HFF-Myc (cell line): ENCODE measurements at regions not wholly inside any gene's neighbourhood (a gene's known extent, or its start where the extent isn't known, plus 50 kb on each side); places are given as distances from the start of the nearest gene placed in this dataset.
A peak's percentile ranks its signal among the peaks of the same experiment; 100 is the strongest.
"Not testable (repeated sequence)": the region's sequence is repeated elsewhere in the genome, so short reads cannot be mapped to it uniquely, and the experiment has no call there.

ENCODE experiments used
- DNase-seq: peaks from one replicate; pipeline ENCODE4 v3.0.0-alpha.2; 2011; ENCODE audit warnings: low read depth; ENCODE audit errors: extremely low read depth
- H3K4me3 ChIP-seq: replicated peaks from 2 replicates; pipeline ENCODE4 v1.5.1; 2011; ENCODE audit warnings: low read depth, mild to moderate bottlenecking, control low read depth, low read length
- TF ChIP-seq, protein P1 (sequence below): IDR thresholded peaks from 2 replicates; pipeline ENCODE4 v1.5.1; 2012; ENCODE audit warnings: mild to moderate bottlenecking, low read depth, low read length, control low read depth; ENCODE audit errors: missing control alignments

DNA sequence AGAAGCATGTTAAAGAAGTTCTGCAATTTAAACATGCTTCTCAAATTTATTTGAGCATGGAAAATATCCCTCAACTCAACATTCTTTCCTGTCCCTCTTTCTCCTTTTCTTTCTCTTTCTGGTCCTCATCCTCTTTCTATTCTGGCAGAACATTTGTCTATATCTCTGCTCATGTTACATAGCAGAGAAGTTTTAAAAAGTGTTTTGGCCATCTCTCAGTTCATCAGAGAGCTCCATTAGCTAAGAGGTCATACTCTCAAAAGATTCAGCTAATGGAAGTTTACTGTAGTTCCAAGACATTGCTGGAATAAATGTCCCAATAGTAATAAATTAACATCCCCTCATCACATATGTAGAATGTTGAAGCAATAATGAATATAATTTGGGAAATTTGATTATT is 53.5 kb downstream of the XCL2 start:
- H3K4me3 ChIP-seq, result no peak overlapping the region
- TF ChIP-seq, protein P1, sequence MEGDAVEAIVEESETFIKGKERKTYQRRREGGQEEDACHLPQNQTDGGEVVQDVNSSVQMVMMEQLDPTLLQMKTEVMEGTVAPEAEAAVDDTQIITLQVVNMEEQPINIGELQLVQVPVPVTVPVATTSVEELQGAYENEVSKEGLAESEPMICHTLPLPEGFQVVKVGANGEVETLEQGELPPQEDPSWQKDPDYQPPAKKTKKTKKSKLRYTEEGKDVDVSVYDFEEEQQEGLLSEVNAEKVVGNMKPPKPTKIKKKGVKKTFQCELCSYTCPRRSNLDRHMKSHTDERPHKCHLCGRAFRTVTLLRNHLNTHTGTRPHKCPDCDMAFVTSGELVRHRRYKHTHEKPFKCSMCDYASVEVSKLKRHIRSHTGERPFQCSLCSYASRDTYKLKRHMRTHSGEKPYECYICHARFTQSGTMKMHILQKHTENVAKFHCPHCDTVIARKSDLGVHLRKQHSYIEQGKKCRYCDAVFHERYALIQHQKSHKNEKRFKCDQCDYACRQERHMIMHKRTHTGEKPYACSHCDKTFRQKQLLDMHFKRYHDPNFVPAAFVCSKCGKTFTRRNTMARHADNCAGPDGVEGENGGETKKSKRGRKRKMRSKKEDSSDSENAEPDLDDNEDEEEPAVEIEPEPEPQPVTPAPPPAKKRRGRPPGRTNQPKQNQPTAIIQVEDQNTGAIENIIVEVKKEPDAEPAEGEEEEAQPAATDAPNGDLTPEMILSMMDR, result no peak
- DNase-seq, result no peak

DNA sequence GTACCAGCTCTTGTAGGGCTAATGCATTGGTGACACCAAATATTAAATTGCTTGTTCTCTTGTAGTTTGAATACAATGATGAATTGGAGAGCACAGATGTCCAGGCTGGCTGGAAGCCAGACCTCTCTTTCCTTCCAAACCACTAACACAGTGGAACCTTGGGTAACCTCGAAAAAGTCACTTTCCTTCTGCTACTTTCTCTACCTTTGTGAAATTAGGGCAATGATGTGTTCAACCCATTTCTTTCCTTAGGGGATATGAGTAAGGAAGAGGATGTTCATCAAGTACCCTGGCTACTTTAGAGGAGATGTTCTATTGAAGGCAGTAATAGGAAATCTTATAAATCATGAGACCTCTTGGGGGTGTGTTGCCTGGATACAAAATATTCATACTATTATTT is 55.7 kb downstream of the XCL2 start:
- no peak overlapping the region for H3K4me3 ChIP-seq
- TF ChIP-seq, protein P1, result no peak
- peak; percentile 32 for DNase-seq

DNA sequence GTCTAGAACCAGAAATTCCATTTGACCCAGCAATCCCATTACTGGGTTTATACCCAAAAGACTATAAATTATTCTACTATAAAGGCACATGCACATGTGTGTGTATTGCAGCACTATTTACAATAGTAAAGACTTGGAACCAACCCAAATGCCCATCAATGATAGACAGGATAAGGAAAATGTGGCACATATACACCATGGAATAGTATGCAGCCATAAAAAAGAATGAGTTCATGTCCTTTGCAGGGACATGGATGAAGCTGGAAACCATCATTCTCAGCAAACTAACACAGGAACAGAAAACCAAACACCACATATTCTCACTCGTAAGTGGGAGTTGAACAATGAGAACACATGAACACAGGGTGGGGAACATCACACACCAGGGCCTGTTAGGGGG is 57.0 kb downstream of the XCL2 start:
- not testable (repeated sequence) for DNase-seq, H3K4me3 ChIP-seq

DNA sequence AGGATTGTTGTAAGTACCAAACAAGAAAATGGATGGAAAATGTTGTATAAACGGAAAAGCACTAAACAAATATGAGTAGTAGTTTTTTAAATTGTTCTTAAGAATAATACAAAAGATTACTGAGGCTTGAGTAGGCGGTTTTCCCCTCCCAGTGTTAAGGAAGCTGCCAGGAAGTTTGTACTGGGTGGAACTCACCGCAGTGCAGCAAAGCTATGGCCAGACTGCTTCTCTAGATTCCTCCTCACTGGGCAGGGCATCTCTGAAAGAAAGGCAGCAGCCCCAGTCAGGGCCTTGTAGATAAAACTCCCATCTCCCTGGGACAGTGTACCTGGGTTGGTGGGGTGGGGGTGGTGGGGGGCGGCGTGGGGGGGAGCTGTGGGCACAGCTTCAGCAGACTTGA is 58.7 kb downstream of the XCL2 start:
- TF ChIP-seq, protein P1, result no peak
- H3K4me3 ChIP-seq, result no peak overlapping the region
- no peak for DNase-seq

DNA sequence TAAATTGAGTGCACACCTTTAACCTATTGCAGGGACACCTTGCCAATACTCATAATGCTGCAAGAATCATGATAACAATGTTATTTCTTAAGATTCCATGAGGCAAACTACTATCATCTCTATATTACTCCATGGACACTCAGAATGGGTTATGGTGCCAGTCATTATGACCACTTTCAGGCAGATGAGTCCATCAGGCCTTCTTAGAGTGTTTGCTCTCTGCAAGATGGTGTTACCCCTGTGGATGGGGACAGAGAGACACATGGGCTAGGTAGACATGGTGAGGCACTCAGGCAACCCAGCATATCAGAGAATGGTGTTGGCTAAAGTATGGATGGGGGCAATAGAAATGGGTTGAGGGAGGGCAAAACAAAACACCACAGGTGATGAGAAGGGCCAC is 59.7 kb downstream of the XCL2 start:
- no peak overlapping the region for H3K4me3 ChIP-seq

DNA sequence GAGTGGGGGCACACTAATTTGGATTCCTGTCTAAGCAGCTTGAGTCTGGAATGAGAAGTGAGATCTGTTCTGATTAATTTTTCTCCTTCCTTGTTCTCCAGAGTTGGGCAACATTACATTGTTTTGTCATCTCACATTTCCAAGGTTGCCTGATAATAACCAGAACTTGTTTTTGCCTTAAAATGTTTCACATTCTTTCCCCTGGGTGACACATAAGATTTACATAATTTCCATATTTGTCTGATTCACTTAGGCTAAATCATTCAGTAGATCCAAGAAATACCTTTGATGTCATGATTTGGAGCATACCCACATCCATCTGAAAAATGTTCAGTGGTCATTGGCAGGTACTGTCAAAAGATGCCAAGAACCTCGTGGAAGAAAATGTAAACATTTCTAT is 60.3 kb downstream of the XCL2 start:
- DNase-seq, result no peak
- H3K4me3 ChIP-seq, result no peak overlapping the region
- TF ChIP-seq, protein P1, result no peak

More for the DNA sequence above, 59.7 kb downstream of the XCL2 start:
- TF ChIP-seq, protein P1, result no peak
- DNase-seq, result no peak

DNA sequence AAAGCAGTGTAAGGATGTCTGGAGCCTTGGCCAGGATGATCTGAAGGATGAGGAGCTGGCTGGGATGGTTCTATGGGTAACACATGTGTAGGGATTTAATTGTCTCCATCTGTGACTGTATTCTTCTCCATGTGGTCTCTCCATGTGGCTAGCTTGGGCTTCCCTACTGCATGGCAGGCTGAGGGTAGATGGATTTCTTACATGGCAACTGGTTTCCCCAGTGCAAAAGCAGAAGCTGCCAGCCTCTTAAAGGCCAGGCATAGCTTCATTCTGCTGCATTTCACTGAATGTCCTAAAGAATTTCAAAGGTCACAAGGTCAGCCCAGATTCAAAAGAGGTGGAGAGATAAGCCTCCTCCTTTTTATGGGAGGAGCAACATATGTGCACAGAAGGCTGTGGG is 61.7 kb downstream of the XCL2 start:
- H3K4me3 ChIP-seq, result no peak overlapping the region
- TF ChIP-seq, protein P1, result no peak
- DNase-seq, result peak; percentile 46
